ENCODE measurements at regions not wholly inside any gene's neighbourhood (a gene's known extent, or its start where the extent isn't known, plus 50 kb on each side); places are given as distances from the start of the nearest gene placed in this dataset.

DNA sequence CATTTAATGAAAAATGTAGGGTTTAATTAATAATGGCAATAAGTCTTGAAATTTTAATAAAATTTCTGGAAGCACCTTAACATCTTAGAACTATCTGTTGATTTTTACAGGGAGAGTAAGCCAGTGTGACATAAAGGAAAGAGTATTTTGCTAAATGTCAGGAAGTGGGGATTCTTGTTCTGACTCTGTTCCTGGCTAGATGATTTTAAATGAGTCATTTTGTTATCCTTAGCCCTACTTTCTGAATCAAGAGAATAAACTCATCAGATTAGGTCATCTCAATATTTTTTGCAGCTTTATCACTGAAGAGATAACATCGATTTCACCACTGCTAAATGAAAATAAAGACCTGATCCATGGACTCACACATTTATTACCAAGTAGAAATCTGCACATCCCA lies 377.5 kb upstream of the CYRIA start:
- no peak for TF ChIP-seq POLR2AphosphoS5 (IDR thresholded peaks at IDR 0.05)
- TF ChIP-seq CTCF (IDR thresholded peaks at IDR 0.05): no peak
- no peak for TF ChIP-seq EP300 (IDR thresholded peaks at IDR 0.05)
- TF ChIP-seq POLR2A (IDR thresholded peaks at IDR 0.05): no peak
- WGBS, 5 donors: 27 to 46% (median 33%) methylated on average over 1 of the region's 1 CpG
- intact Hi-C loops (cut with DNase I; ENCODE audit: low total_unique reads): no loop called here
- no peak for DNase-seq
- no peaks in the 10 kb centered on the region for H3K36me3 ChIP-seq
- no peaks in the 10 kb centered on the region for H3K9me3 ChIP-seq
- no peaks in the 10 kb centered on the region for H3K4me1 ChIP-seq
- H3K27ac ChIP-seq: no peak overlapping the region
- no peak overlapping the region for H3K4me3 ChIP-seq
- H3K27me3 ChIP-seq: no peaks in the 10 kb centered on the region

DNA sequence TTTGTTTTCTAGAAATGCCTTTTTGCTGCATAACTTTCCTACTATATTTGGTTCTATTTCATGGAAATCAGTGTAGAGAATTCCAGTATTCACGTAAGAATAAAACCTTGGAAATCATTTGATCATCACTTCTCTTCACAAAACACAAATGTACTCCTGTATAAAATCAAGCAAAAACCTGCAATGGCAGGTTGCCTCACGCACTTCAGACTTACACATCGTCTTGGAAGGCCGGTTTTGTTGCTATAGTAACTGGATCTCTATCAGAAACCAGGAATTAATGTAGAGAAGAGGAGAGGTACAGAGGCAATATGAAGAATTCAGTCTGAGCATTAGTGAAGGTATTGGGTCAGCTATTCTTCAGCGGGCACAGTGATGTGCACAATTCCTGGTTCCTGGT lies 370.7 kb upstream of the CYRIA start:
- Histone ChIP-seq H3K4me1 (no peaks in the 10 kb centered on the region), H3K36me3 (no peaks in the 10 kb centered on the region), H3K4me3 (no peak overlapping the region), H3K27ac (no peak overlapping the region), H3K9me3 (no peaks in the 10 kb centered on the region), H3K27me3 (no peaks in the 10 kb centered on the region)
- TF ChIP-seq POLR2A (IDR thresholded peaks at IDR 0.05) (no peak), EP300 (IDR thresholded peaks at IDR 0.05) (no peak), CTCF (IDR thresholded peaks at IDR 0.05) (no peak), POLR2AphosphoS5 (IDR thresholded peaks at IDR 0.05) (no peak)
- intact Hi-C loops (cut with DNase I; ENCODE audit: low total_unique reads): no loop called here
- DNase-seq: no peak
- 87 to 91% (median 90%) methylated on average over 5 of the region's 5 CpGs for WGBS, 5 donors

DNA sequence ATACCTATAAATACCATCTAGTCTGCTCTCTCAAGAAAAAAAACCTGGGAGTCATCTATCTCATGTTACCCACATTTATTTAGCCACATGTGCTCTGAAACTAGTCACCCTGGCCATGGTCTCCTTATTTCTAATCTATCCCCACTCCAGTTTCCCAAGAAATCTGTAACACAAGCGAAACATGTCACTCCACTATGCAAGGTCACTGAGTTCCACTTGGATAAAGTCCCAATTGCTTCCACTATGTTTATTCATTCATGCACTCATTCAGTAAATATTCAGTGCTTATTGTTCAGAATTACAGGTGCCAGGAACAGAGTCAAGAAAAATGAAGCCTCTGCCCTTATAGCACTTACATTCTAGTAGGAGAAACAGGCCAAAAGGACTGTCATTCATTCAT lies 369.4 kb upstream of the CYRIA start:
- no peaks in the 10 kb centered on the region for H3K36me3 ChIP-seq
- no peak for TF ChIP-seq POLR2AphosphoS5 (IDR thresholded peaks at IDR 0.05)

DNA sequence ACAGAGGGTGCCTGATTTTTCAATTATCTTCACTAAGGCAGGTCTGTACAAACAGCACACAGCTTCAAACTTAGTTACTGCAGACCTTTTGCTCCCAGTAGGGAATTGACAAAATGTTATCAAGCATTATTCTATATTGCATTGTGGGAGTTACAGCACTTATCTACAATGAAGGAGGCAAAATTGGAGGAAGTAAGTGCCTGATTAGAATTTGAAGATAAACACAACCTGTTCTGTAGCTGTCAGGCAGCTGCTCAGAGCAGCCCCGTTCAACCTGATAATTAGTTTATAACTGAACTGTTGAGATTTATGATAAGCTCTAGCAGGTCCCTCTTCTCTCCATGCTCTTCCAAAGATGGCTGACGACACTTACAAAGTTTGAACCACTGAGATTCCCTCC lies 364.4 kb upstream of the CYRIA start:
- H3K27me3 ChIP-seq: no peaks in the 10 kb centered on the region
- no peaks in the 10 kb centered on the region for H3K36me3 ChIP-seq
- H3K27ac ChIP-seq: no peak overlapping the region
- H3K4me1 ChIP-seq: no peaks in the 10 kb centered on the region
- H3K9me3 ChIP-seq: no peaks in the 10 kb centered on the region
- intact Hi-C loops (cut with DNase I; ENCODE audit: low total_unique reads): no loop called here
- H3K4me3 ChIP-seq: no peak overlapping the region
- TF ChIP-seq EP300 (IDR thresholded peaks at IDR 0.05): no peak
- TF ChIP-seq POLR2A (IDR thresholded peaks at IDR 0.05): no peak
- no peak for TF ChIP-seq CTCF (IDR thresholded peaks at IDR 0.05)
- peak in 1 of 3 donors; percentile 42 for TF ChIP-seq POLR2AphosphoS5 (IDR thresholded peaks at IDR 0.05)
- WGBS, 5 donors: 13 to 24% (median 22%) methylated on average over 2 of the region's 2 CpGs
- peak in 1 of 2 donors; percentile 17 for DNase-seq

More for the DNA sequence above, 369.4 kb upstream of the CYRIA start:
- no peak overlapping the region for H3K27ac ChIP-seq
- H3K4me1 ChIP-seq: no peaks in the 10 kb centered on the region
- WGBS, 5 donors: 13 to 50% (median 32%) methylated on average over 1 of the region's 1 CpG
- intact Hi-C loops (cut with DNase I; ENCODE audit: low total_unique reads): no loop called here
- H3K9me3 ChIP-seq: no peaks in the 10 kb centered on the region
- H3K4me3 ChIP-seq: no peak overlapping the region
- peak in 1 of 2 donors; percentile 36 for DNase-seq
- H3K27me3 ChIP-seq: no peaks in the 10 kb centered on the region

DNA sequence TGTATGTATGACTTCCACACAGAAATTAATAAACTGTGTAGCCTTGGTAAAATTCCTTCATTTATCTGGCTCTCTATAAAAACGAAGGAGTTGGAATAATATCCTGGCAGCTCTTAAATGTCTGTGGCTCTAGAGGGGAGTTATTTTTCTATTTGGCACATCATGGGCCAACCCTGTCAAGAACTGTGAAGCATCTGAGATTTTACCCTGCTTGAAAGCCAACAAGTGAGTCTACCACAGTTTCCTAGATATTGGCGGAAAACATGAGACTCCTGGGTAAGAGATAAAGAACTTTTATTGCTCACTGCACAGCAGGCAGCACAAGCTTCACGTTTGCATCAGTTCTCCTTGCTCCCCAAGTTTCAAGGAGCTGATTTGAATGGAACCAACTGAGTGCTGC lies 346.7 kb upstream of the CYRIA start:
- WGBS, 5 donors: 36 to 55% (median 54%) methylated on average over 3 of the region's 3 CpGs
- intact Hi-C loops (cut with DNase I; ENCODE audit: low total_unique reads): no loop called here
- Histone ChIP-seq H3K27me3 (no peaks in the 10 kb centered on the region), H3K36me3 (no peaks in the 10 kb centered on the region), H3K27ac (no peak overlapping the region), H3K9me3 (no peaks in the 10 kb centered on the region), H3K4me3 (no peak overlapping the region), H3K4me1 (no peaks in the 10 kb centered on the region)
- no peak for DNase-seq
- TF ChIP-seq EP300 (IDR thresholded peaks at IDR 0.05) (no peak), POLR2AphosphoS5 (IDR thresholded peaks at IDR 0.05) (no peak)

Data from stomach (tissue), 8 donors.